ENCODE measurements at regions not wholly inside any gene's neighbourhood (a gene's known extent, or its start where the extent isn't known, plus 50 kb on each side); places are given as distances from the start of the nearest gene placed in this dataset.

GRCh38 chr9:90100014-90100413 lies 495.2 kb downstream of the GADD45G start:
- H4K20me1 ChIP-seq (ENCODE audit: insufficient read depth): no peaks in the 10 kb centered on the region
- no TSS peak for BruUV-seq (replicated peaks)
- CTCF ChIA-PET: interaction anchor here (0.7 to 4.9 kb wide), 5 partner anchors 9 to 524 kb away, joined by 3 to 297 read pairs (median 5); partner anchors contain the start of gene GADD45G
- H3K36me3 ChIP-seq (ENCODE audit: control insufficient read depth in 1 of 2, insufficient read depth in 2 of 2, low read length in 2 of 2): no peaks in the 10 kb centered on the region
- no peak overlapping the region for H3K27ac ChIP-seq (ENCODE audit: low read depth, low read length)
- no peaks in the 10 kb centered on the region for H3K9me3 ChIP-seq (ENCODE audit: control insufficient read depth in 1 of 2, insufficient read depth in 1 of 2, low read depth in 1 of 2, low read length in 2 of 2)
- H3K4me3 ChIP-seq (replicated peaks in 1 of 2; ENCODE audit: low read depth in 1 of 2, low read length in 2 of 2): no peak overlapping the region
- peaks cover 29% of the 10 kb centered on the region for H3K27me3 ChIP-seq (ENCODE audit: insufficient read depth, low read length)
- peaks cover 4% of the 10 kb centered on the region in 2 experiments; a peak in 2 of 4 replicates for H3K4me1 ChIP-seq (ENCODE audit: control insufficient read depth in 1 of 2, insufficient read depth in 2 of 2, low read length in 2 of 2)
- POLR2A ChIA-PET: interaction anchor here (1.0 to 1.5 kb wide), 3 partner anchors 495 to 506 kb away, joined by 3 to 8 read pairs (median 4); partner anchors contain the start of gene GADD45G
- no peak for TF ChIP-seq MAX (IDR thresholded peaks at IDR 0.05)
- TF ChIP-seq, protein P1, sequence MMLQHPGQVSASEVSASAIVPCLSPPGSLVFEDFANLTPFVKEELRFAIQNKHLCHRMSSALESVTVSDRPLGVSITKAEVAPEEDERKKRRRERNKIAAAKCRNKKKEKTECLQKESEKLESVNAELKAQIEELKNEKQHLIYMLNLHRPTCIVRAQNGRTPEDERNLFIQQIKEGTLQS (IDR thresholded peaks at IDR 0.05): no peak
- TF ChIP-seq ZBTB33 (IDR thresholded peaks at IDR 0.05; ENCODE audit: extremely low read depth, insufficient replicate concordance, low read length): no peak
- no peak for TF ChIP-seq ELF1 (IDR thresholded peaks at IDR 0.05; ENCODE audit: borderline replicate concordance, low read depth)
- TF ChIP-seq TCF7L2 (IDR thresholded peaks at IDR 0.05; ENCODE audit: borderline replicate concordance, extremely low read depth, insufficient read depth, insufficient read length): no peak
- TF ChIP-seq SP1 (IDR thresholded peaks at IDR 0.05; ENCODE audit: low read depth): no peak
- no peak for TF ChIP-seq EZH2 (IDR thresholded peaks at IDR 0.05)
- no peak for TF ChIP-seq POLR2A (IDR thresholded peaks at IDR 0.05; ENCODE audit: borderline replicate concordance, extremely low read depth, insufficient read depth, insufficient read length)
- no peak for TF ChIP-seq SIN3A (IDR thresholded peaks at IDR 0.05; ENCODE audit: low read depth)
- intact Hi-C loops (cut with micrococcal nuclease): loop anchor here (10.0 kb wide), 1 partner anchor 785 kb away; the partner anchor contains the start of genes CKS2 and SECISBP2
- no peak for DNase-seq (ENCODE audit: low read depth, low spot score)
- H3K4me2 ChIP-seq (ENCODE audit: low read length): no peak overlapping the region
- H2AFZ ChIP-seq (ENCODE audit: low read depth, low read length, poor library complexity, severe bottlenecking): no peak overlapping the region
- no peaks in the 10 kb centered on the region for H3K79me2 ChIP-seq (ENCODE audit: insufficient read depth, low read length)
- no peak for ATAC-seq
- H3K9me2 ChIP-seq (ENCODE audit: insufficient read depth): no peaks in the 10 kb centered on the region
- RAD21 ChIA-PET (ENCODE audit: low non-redundant PET in 1 of 2, low total read pairs in 2 of 2, uncharacterized antibody in 2 of 2, unreplicated experiment in 2 of 2): interaction anchor here (0.6 to 2.6 kb wide), 8 partner anchors 324 to 507 kb away, joined by 3 to 10 read pairs (median 4); no protein-coding TSS in a partner anchor
- no peak overlapping the region for H3K9ac ChIP-seq (ENCODE audit: low read length)
